ENCODE measurements at regions not wholly inside any gene's neighbourhood (a gene's known extent, or its start where the extent isn't known, plus 50 kb on each side); places are given as distances from the start of the nearest gene placed in this dataset.

GRCh38 chr2:166671801-166672200, 177.8 kb upstream of the SCN7A start:
- DNase-seq (ENCODE audit: insufficient read length, low spot score, missing footprints): peak; percentile 58

GRCh38 chr2:166671235-166671634, 177.2 kb upstream of the SCN7A start:
- no peak for TF ChIP-seq CTCF (IDR thresholded peaks at IDR 0.05; ENCODE audit: extremely low read depth, low read depth, low read length)
- H2AFZ ChIP-seq (ENCODE audit: low read length): no peak overlapping the region
- H3K4me2 ChIP-seq (ENCODE audit: insufficient read depth, low read length): no peak overlapping the region
- H3K4me3 ChIP-seq (ENCODE audit: insufficient read depth, low read length): no peak overlapping the region
- H4K20me1 ChIP-seq (ENCODE audit: insufficient read depth, low read length): no peaks in the 10 kb centered on the region
- H3K9me3 ChIP-seq (ENCODE audit: low read depth, low read length): no peaks in the 10 kb centered on the region
- DNase-seq (ENCODE audit: insufficient read length, low spot score, missing footprints): no peak
- H3K27me3 ChIP-seq (ENCODE audit: insufficient read depth, low read length): no peaks in the 10 kb centered on the region
- H3K27ac ChIP-seq (ENCODE audit: low read depth, low read length): no peak overlapping the region
- H3K4me1 ChIP-seq (ENCODE audit: insufficient read depth, low read length): no peaks in the 10 kb centered on the region
- H3K36me3 ChIP-seq (ENCODE audit: insufficient read depth, low read length): no peaks in the 10 kb centered on the region
- H3K79me2 ChIP-seq (ENCODE audit: insufficient read depth, low read length): no peaks in the 10 kb centered on the region

More at GRCh38 chr2:166671801-166672200, 177.8 kb upstream of the SCN7A start:
- Histone ChIP-seq H4K20me1 (ENCODE audit: insufficient read depth, low read length) (no peaks in the 10 kb centered on the region), H3K27me3 (ENCODE audit: insufficient read depth, low read length) (no peaks in the 10 kb centered on the region), H2AFZ (ENCODE audit: low read length) (no peak overlapping the region), H3K4me1 (ENCODE audit: insufficient read depth, low read length) (no peaks in the 10 kb centered on the region), H3K4me2 (ENCODE audit: insufficient read depth, low read length) (no peak overlapping the region), H3K36me3 (ENCODE audit: insufficient read depth, low read length) (no peaks in the 10 kb centered on the region), H3K79me2 (ENCODE audit: insufficient read depth, low read length) (no peaks in the 10 kb centered on the region), H3K27ac (ENCODE audit: low read depth, low read length) (no peak overlapping the region), H3K4me3 (ENCODE audit: insufficient read depth, low read length) (no peak overlapping the region), H3K9me3 (ENCODE audit: low read depth, low read length) (no peaks in the 10 kb centered on the region)
- TF ChIP-seq CTCF (IDR thresholded peaks at IDR 0.05; ENCODE audit: extremely low read depth, low read depth, low read length): no peak

GRCh38 chr2:166665991-166666940, 172.2 kb upstream of the SCN7A start:
- H3K27ac ChIP-seq (ENCODE audit: low read depth, low read length): no peak overlapping the region
- no peaks in the 10 kb centered on the region for H3K36me3 ChIP-seq (ENCODE audit: insufficient read depth, low read length)
- H3K9me3 ChIP-seq (ENCODE audit: low read depth, low read length): no peaks in the 10 kb centered on the region
- no peak overlapping the region for H3K4me3 ChIP-seq (ENCODE audit: insufficient read depth, low read length)
- no peaks in the 10 kb centered on the region for H3K4me1 ChIP-seq (ENCODE audit: insufficient read depth, low read length)
- no peaks in the 10 kb centered on the region for H3K27me3 ChIP-seq (ENCODE audit: insufficient read depth, low read length)
- H3K4me2 ChIP-seq (ENCODE audit: insufficient read depth, low read length): no peak overlapping the region
- no peak for TF ChIP-seq CTCF (IDR thresholded peaks at IDR 0.05; ENCODE audit: extremely low read depth, low read depth, low read length)
- H4K20me1 ChIP-seq (ENCODE audit: insufficient read depth, low read length): no peaks in the 10 kb centered on the region
- no peak for DNase-seq (ENCODE audit: insufficient read length, low spot score, missing footprints)
- H2AFZ ChIP-seq (ENCODE audit: low read length): no peak overlapping the region
- H3K79me2 ChIP-seq (ENCODE audit: insufficient read depth, low read length): no peaks in the 10 kb centered on the region

- no peak overlapping the region for H3K4me3 ChIP-seq (ENCODE audit: insufficient read depth, low read length)
- DNase-seq (ENCODE audit: insufficient read length, low spot score, missing footprints): no peak
These were observed 167.8 kb upstream of the SCN7A start for GRCh38 chr2:166661824-166662223.

More at GRCh38 chr2:166661824-166662223, 167.8 kb upstream of the SCN7A start:
- Histone ChIP-seq H3K4me2 (ENCODE audit: insufficient read depth, low read length) (no peak overlapping the region), H3K27ac (ENCODE audit: low read depth, low read length) (no peak overlapping the region), H4K20me1 (ENCODE audit: insufficient read depth, low read length) (no peaks in the 10 kb centered on the region), H3K79me2 (ENCODE audit: insufficient read depth, low read length) (no peaks in the 10 kb centered on the region), H2AFZ (ENCODE audit: low read length) (no peak overlapping the region), H3K27me3 (ENCODE audit: insufficient read depth, low read length) (no peaks in the 10 kb centered on the region), H3K36me3 (ENCODE audit: insufficient read depth, low read length) (no peaks in the 10 kb centered on the region), H3K4me1 (ENCODE audit: insufficient read depth, low read length) (no peaks in the 10 kb centered on the region), H3K9me3 (ENCODE audit: low read depth, low read length) (no peaks in the 10 kb centered on the region)
- no peak for TF ChIP-seq CTCF (IDR thresholded peaks at IDR 0.05; ENCODE audit: extremely low read depth, low read depth, low read length)
